Chondrocyte (in vitro differentiated cells): ENCODE measurements at regions not wholly inside any gene's neighbourhood (a gene's known extent, or its start where the extent isn't known, plus 50 kb on each side); places are given as distances from the start of the nearest gene placed in this dataset.
A peak's percentile ranks its signal among the peaks of the same experiment; 100 is the strongest.
"Not testable (repeated sequence)": the region's sequence is repeated elsewhere in the genome, so short reads cannot be mapped to it uniquely, and the experiment has no call there.

Experiments
- DNase-seq: peaks from one replicate; pipeline ENCODE4 v3.0.0; 2021; ENCODE audit warnings: mixed read lengths, low spot score
- H3K27ac Mint-ChIP-seq: one replicate; pipeline ENCODE4 v1.8.0; 2021; ENCODE audit warnings: mild to moderate bottlenecking, moderate library complexity, mixed read lengths; ENCODE audit not compliant: unreplicated experiment
- H3K27me3 Mint-ChIP-seq: 2 replicates; pipeline ENCODE4 v1.8.0; 2021; ENCODE audit warnings: low read depth, mixed read lengths
- H3K36me3 Mint-ChIP-seq: 2 replicates; pipeline ENCODE4 v1.8.0; 2021; ENCODE audit warnings: low read depth, mixed read lengths
- H3K4me1 Mint-ChIP-seq: 2 replicates; pipeline ENCODE4 v1.8.0; 2021; ENCODE audit warnings: low read depth, mild to moderate bottlenecking, mixed read lengths
- H3K4me3 Mint-ChIP-seq: one replicate; pipeline ENCODE4 v1.8.0; 2021; ENCODE audit warnings: mild to moderate bottlenecking, moderate library complexity, mixed read lengths; ENCODE audit not compliant: unreplicated experiment
- H3K9me3 Mint-ChIP-seq: 2 replicates; pipeline ENCODE4 v1.8.0; 2021; ENCODE audit warnings: low read depth, mixed read lengths
- CTCF ChIP-seq: fragments of 200-600 bp; sonication (generic); IDR thresholded peaks from 2 replicates; pipeline ENCODE4 v1.5.0; 2021; ENCODE audit warnings: antibody characterized with exemption, mild to moderate bottlenecking, moderate library complexity

DNA sequence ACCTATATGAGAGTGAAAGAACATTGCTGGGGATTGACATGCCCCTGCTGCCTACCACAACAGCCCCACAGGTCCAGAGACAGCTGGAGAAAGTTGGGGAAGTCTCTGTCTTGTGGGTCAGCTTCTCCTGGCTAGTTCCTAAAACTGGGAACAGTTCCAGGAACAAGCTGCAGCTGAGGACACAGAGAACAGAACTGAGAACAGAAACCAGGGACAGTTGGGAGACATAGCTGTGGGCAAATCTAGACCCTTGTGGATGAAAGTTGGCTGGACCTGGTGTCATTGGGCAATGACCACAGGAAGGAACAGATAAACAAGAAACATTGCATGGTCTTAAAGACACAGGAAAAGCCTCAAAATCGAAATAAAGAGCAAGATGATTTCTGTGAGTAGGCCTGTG, 58.3 kb upstream of the MOCS2 start:
- Mint-ChIP-seq H3K27me3 (no peaks in the 10 kb centered on the region), H3K4me3 (no peak overlapping the region), H3K9me3 (no peaks in the 10 kb centered on the region), H3K27ac (peak overlapping the region; percentile 61), H3K36me3 (no peaks in the 10 kb centered on the region), H3K4me1 (peaks cover 20% of the 10 kb centered on the region)
- DNase-seq = no peak
- no peak for TF ChIP-seq CTCF

- no peak for DNase-seq
- Mint-ChIP-seq H3K9me3 (peaks cover 2% of the 10 kb centered on the region), H3K4me1 (peaks cover 20% of the 10 kb centered on the region), H3K27ac (no peak overlapping the region), H3K4me3 (no peak overlapping the region), H3K36me3 (no peaks in the 10 kb centered on the region), H3K27me3 (no peaks in the 10 kb centered on the region)
- TF ChIP-seq CTCF = no peak
Observed at GRCh38 chr5:53169933-53170332, 60.4 kb upstream of the MOCS2 start.

GRCh38 chr5:53170746-53171349, 61.3 kb upstream of the MOCS2 start:
- peaks cover 7% of the 10 kb centered on the region for H3K9me3 Mint-ChIP-seq
- no peak overlapping the region for H3K27ac Mint-ChIP-seq
- peaks cover 20% of the 10 kb centered on the region for H3K4me1 Mint-ChIP-seq
- TF ChIP-seq CTCF = peak; percentile 94
- H3K36me3 Mint-ChIP-seq = peaks cover 2% of the 10 kb centered on the region
- no peak for DNase-seq
- no peak overlapping the region for H3K4me3 Mint-ChIP-seq
- no peaks in the 10 kb centered on the region for H3K27me3 Mint-ChIP-seq

- DNase-seq, H3K36me3 Mint-ChIP-seq, H3K27me3 Mint-ChIP-seq, H3K27ac Mint-ChIP-seq, H3K4me3 Mint-ChIP-seq, H3K9me3 Mint-ChIP-seq: not testable (repeated sequence)
- peaks cover 15% of the 10 kb centered on the region for H3K4me1 Mint-ChIP-seq
Observed at GRCh38 chr5:53172073-53172472, 62.5 kb upstream of the MOCS2 start.

- H3K27ac Mint-ChIP-seq = no peak overlapping the region
- H3K27me3 Mint-ChIP-seq = no peaks in the 10 kb centered on the region
- H3K9me3 Mint-ChIP-seq = peaks cover 7% of the 10 kb centered on the region
- no peak for TF ChIP-seq CTCF
- peaks cover 2% of the 10 kb centered on the region for H3K36me3 Mint-ChIP-seq
- peaks cover 13% of the 10 kb centered on the region for H3K4me1 Mint-ChIP-seq
- no peak for DNase-seq
- no peak overlapping the region for H3K4me3 Mint-ChIP-seq
Observed at GRCh38 chr5:53172630-53173029, 63.1 kb upstream of the MOCS2 start.

DNA sequence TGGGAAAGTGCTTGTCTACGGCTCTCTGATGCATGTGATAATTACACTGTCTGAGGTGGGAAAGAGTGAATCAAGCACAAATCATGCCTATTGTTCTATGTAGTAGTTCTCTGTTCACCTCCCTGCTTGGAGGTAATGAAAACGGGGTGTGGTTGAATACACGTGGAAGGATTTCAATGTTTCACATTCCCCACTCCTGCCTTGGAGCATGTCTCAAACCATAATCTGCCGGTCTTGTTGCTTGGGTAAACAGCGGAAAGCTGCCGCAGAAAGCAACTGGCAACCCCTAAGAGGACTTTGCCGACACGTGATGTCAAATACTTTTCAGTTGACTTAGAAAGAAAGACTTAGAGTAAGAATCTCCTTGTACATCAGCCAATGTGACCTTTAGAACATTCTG, 63.5 kb upstream of the MOCS2 start:
- H3K27ac Mint-ChIP-seq = no peak overlapping the region
- H3K4me1 Mint-ChIP-seq = peaks cover 9% of the 10 kb centered on the region
- H3K4me3 Mint-ChIP-seq = no peak overlapping the region
- no peak for DNase-seq
- peaks cover 7% of the 10 kb centered on the region for H3K9me3 Mint-ChIP-seq
- no peak for TF ChIP-seq CTCF
- no peaks in the 10 kb centered on the region for H3K27me3 Mint-ChIP-seq
- H3K36me3 Mint-ChIP-seq = peaks cover 2% of the 10 kb centered on the region
